ENCODE measurements at regions not wholly inside any gene's neighbourhood (a gene's known extent, or its start where the extent isn't known, plus 50 kb on each side); places are given as distances from the start of the nearest gene placed in this dataset.

GRCh38 chr12:13422291-13422690 is 225.8 kb downstream of the EMP1 start:
- TF ChIP-seq CTCF (IDR thresholded peaks at IDR 0.05 in 2 of 3, conservative IDR thresholded peaks at IDR 0.05 in 1 of 3; ENCODE audit: borderline replicate concordance in 1 of 3, insufficient read depth in 1 of 3, low read depth in 2 of 3, low read length in 2 of 3) (no peak), FOSL1 (IDR thresholded peaks at IDR 0.05; ENCODE audit: low read depth) (no peak), ELF1 (IDR thresholded peaks at IDR 0.05; ENCODE audit: borderline replicate concordance, low read depth) (no peak), REST (IDR thresholded peaks at IDR 0.05; ENCODE audit: low read depth) (no peak), EZH2 (IDR thresholded peaks at IDR 0.05) (no peak), CEBPB (IDR thresholded peaks at IDR 0.05; ENCODE audit: low read depth) (no peak), EZH2phosphoT487 (IDR thresholded peaks at IDR 0.05; ENCODE audit: borderline replicate concordance) (no peak)

All from HCT116 (cell line).